ENCODE measurements at regions not wholly inside any gene's neighbourhood (a gene's known extent, or its start where the extent isn't known, plus 50 kb on each side); places are given as distances from the start of the nearest gene placed in this dataset.

GRCh38 chr10:33799944-33800323, 465.5 kb upstream of the NRP1 start:
- TF ChIP-seq CTCF (IDR thresholded peaks at IDR 0.05) = no peak
- no peak for TF ChIP-seq ZFX (IDR thresholded peaks at IDR 0.05; ENCODE audit: borderline replicate concordance)
